ENCODE measurements at regions not wholly inside any gene's neighbourhood (a gene's known extent, or its start where the extent isn't known, plus 50 kb on each side); places are given as distances from the start of the nearest gene placed in this dataset.

GRCh38 chr3:68256635-68257223 lies 602.3 kb upstream of the SUCLG2 start:
- H3K4me1 ChIP-seq, result no peaks in the 10 kb centered on the region
- no peaks in the 10 kb centered on the region for H3K36me3 ChIP-seq
- H3K27ac ChIP-seq, result no peak overlapping the region
- no peaks in the 10 kb centered on the region for H3K9me3 ChIP-seq
- H3K27me3 ChIP-seq, result no peaks in the 10 kb centered on the region
- no peak for TF ChIP-seq CTCF (IDR thresholded peaks at IDR 0.05)
- H3K4me3 ChIP-seq, result no peak overlapping the region
- no peak for DNase-seq (ENCODE audit: low spot score)

DNA sequence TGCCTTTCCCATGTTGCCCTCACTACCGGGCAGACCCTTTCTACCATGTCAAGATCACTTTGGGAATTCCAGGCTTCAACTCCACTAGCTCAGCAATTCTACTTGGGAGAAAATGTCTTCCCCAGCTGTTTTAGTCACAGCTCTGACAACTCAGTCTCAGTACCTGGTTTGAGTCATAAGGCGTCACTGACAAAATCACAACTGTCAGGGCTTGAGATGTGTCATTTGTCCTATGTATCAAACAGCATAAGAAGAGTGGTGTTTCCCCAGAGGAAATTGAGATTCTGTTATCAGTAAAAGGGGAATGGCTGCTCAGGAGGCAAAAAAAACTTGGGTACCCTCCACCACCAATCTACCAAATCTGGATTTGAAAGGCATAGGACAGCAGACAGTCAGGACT lies 594.9 kb upstream of the SUCLG2 start:
- no peaks in the 10 kb centered on the region for H3K9me3 ChIP-seq
- no peak for TF ChIP-seq CTCF (IDR thresholded peaks at IDR 0.05)
- no peak for DNase-seq (ENCODE audit: low spot score)
- no peak overlapping the region for H3K4me3 ChIP-seq
- H3K27ac ChIP-seq, result no peak overlapping the region
- H3K36me3 ChIP-seq, result no peaks in the 10 kb centered on the region
- H3K27me3 ChIP-seq, result no peaks in the 10 kb centered on the region
- H3K4me1 ChIP-seq, result no peaks in the 10 kb centered on the region

DNA sequence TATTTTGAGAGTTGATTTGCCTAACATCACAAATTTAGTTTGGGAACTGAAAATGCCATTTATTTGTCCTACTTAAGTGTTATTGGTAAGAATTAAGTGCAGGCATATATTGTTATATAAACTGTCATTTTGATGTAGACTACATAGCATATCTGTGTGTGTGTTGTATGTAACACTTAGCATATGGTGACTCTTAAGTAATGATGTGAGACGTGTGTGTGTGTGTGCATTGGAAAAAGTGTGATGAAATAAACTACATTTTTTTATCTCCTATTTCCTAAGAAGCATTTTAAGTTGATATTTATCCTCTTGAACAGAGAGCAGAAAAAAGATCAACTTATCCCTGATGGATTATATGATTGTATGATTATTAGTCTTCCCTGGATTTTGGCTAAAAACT lies 588.2 kb upstream of the SUCLG2 start:
- H3K27me3 ChIP-seq, result no peaks in the 10 kb centered on the region
- H3K9me3 ChIP-seq, result no peaks in the 10 kb centered on the region
- TF ChIP-seq CTCF (IDR thresholded peaks at IDR 0.05), result no peak
- no peaks in the 10 kb centered on the region for H3K36me3 ChIP-seq
- H3K4me3 ChIP-seq, result no peak overlapping the region
- no peak overlapping the region for H3K27ac ChIP-seq
- H3K4me1 ChIP-seq, result no peaks in the 10 kb centered on the region
- no peak for DNase-seq (ENCODE audit: low spot score)

- Histone ChIP-seq H3K4me1 (no peaks in the 10 kb centered on the region), H3K9me3 (no peaks in the 10 kb centered on the region), H3K36me3 (no peaks in the 10 kb centered on the region), H3K27me3 (no peaks in the 10 kb centered on the region), H3K4me3 (no peak overlapping the region), H3K27ac (no peak overlapping the region)
- no peak for DNase-seq (ENCODE audit: low spot score)
- no peak for TF ChIP-seq CTCF (IDR thresholded peaks at IDR 0.05)
Measured at GRCh38 chr3:68239542-68239941, 585.1 kb upstream of the SUCLG2 start.

DNA sequence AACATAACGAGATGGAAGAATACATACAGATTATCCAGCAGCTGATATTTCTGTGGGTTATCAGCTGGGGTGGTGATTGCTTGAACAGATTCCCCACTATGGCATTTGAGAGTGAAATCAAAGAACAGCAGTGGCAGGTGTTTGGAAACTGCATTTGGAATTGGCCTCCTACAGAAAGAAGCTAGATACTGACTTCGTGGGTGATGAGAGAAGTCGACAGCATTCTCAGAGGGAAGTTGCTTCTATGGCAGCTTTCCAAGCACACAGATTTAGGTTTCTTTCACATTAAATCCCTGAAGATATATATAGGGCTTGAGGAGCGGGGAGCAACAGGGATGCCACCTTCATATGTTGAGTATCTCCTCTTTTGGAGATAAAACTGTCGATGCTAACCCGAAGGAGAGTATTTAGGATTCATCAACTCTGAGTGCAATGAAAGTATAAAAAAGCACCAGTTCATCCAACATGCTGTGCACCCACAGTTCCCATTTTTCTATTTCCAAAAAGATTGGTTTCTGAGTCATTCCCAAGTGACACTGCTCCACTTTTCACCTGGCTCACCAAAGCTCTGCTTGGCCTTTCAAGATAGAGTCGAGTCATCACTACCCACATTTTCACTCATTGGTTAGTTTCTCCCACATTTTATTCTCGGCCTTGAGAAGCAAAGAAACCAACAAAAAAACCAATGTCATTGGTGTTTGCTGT lies 579.8 kb upstream of the SUCLG2 start:
- H3K9me3 ChIP-seq, result no peaks in the 10 kb centered on the region
- no peak for TF ChIP-seq CTCF (IDR thresholded peaks at IDR 0.05)
- H3K27me3 ChIP-seq, result no peaks in the 10 kb centered on the region
- H3K4me3 ChIP-seq, result no peak overlapping the region
- no peak overlapping the region for H3K27ac ChIP-seq
- DNase-seq (ENCODE audit: low spot score), result no peak
- H3K4me1 ChIP-seq, result no peaks in the 10 kb centered on the region
- H3K36me3 ChIP-seq, result no peaks in the 10 kb centered on the region

GRCh38 chr3:68228856-68229255 lies 574.4 kb upstream of the SUCLG2 start:
- Histone ChIP-seq H3K4me3 (no peak overlapping the region), H3K9me3 (no peaks in the 10 kb centered on the region), H3K36me3 (no peaks in the 10 kb centered on the region), H3K4me1 (no peaks in the 10 kb centered on the region), H3K27ac (no peak overlapping the region), H3K27me3 (no peaks in the 10 kb centered on the region)
- DNase-seq (ENCODE audit: low spot score), result no peak
- TF ChIP-seq CTCF (IDR thresholded peaks at IDR 0.05), result no peak

Data from right atrium auricular region (tissue), 2 donors.